ENCODE measurements at regions not wholly inside any gene's neighbourhood (a gene's known extent, or its start where the extent isn't known, plus 50 kb on each side); places are given as distances from the start of the nearest gene placed in this dataset.

DNA sequence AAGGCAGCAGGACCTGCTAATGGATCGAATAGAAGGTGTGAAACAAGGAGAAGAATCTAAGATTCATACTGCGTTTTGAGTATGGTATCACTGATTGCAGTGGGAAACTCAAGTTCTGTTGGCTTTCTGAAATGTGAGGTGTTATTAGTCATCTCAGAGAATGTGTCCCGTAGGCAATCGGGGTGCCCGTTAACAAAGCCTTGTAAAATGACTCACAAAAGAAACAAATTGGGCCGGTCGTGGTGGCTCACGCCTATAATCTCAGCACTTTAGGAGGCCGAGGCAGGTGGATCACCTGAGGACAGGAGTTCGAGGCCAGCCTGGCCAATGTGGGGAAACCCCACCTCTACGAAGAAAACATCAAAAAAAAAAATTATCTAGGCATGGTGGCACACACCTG lies 118.2 kb upstream of the C7orf33 start:
- DNase-seq: no peak

DNA sequence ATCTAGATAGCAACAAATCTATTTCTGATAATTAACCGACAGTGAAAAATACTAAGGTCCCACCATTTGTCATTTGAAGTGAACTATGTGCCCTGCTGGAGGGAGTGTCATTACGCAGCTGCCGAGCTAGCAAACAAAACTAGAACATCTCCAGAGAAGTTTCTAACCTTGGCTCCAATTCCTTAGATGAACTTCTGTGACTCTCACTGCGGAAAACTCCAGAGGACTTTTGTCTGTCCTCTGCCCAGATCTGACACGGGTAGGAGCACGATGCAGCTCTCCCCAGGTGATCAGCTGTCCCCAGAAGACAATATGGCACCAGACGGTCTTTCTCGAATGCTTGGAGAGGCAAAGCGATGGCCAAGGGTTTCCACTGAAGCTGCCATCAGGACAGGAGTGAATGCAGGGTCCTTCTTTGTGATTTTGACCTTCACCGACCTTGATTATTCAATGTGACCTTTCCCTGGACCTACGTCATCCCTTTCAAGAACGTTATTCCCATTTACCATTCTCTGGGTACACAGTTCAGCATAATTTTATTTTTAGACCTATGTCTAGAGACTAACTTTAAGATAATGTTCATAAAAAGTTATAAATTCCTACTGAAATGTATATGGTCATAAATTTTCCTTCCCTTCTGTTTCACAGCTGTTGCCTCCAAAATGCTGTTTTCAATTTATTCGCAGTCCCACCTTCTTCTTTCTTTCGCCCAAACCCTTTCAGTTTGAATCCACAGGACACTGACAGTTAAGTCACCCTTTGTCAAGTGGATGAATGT lies 116.7 kb upstream of the C7orf33 start:
- no peak for DNase-seq

DNA sequence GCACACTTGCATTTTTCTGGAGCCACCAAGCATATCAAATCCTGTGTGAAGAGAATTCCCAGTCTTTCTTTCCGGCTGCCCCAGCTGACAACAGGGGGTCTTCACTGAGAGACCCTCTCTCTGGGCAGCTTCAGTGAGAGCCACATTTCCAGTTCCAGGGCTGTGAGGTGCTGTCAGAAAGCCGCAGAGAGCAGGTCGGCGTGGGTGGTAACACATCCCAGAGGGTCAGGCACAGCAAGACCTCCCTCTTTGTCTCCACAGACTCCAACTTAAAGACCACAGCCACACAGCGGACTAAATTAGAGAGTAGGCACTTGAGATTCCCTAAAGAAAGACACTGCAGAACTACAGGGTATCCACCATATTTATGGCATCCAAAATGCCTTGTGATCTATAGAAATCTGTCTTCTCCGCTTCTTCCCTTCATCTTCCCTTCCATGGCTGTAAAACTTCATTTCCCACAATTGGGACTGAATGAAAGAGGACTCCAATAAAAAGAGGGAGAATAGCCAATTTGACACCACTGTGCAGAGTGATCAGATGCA lies 116.0 kb upstream of the C7orf33 start:
- DNase-seq: no peak

DNA sequence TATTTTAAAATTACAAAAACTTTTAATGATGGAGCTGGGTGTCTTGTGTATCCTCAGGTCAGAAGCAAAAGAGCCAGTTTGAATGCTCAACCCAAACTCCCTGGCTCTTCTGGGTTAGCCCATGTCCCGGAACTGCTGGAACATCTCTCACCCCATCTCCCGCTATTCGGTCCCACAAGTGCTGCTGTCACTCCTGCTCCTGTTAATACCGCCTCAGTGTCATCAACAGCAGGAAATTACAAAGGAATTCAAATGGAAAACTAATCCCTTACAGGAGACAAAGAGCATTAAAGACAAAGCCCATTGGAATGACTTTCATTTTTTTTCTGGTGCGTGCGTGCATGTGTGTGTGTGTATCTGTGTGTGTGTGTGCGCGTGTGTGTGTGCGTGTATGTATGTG lies 112.0 kb upstream of the C7orf33 start:
- no peak for DNase-seq

DNA sequence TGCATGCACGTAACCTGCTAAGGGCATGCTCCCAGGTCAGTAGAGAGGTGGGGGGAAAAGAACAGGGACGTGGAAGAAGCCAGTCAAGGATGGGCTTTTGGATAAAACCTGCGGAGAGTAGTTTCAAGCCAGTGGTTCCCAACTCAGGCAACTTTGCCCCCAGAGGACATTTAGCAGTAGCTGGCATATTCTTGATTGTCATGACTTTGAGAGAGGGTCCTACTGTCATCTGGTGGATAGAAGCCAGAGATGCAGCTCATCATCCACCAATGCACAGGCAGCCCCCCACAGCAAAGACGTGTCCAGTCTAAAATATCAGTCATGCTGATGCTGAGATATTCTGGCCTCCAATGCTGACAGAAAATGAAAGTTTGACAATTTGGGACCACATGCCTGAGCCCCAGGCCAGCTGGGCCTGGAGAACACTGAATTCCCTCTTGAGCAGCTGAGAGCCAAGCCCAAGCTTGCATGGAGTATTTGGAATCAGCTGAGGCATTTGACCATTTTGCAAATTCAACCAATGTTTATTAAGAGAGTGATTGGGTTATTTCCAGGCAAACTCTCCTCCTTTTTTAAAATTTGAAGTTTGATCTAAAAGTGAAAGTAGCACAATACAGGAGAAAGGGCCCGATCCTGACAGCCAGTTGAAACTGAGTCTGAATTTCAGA lies 110.0 kb upstream of the C7orf33 start:
- no peak for DNase-seq

DNA sequence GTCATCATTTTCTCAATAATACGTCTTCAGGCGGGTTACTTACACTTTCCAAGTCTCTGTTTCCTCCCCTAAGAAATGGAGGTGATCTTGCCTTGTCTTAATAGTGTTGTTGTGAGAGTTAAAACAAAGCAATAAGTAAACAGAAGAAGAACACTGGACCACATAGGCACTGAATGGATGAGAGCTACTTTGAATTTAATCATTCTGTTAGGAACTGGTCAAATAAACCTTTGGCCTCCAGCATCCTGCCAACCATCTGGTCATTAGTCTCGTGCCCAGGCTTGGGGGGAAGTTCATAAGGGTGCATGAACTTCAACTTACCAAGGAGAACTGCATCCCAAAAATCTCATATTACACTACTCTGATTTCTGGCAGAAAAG lies 109.4 kb upstream of the C7orf33 start:
- DNase-seq: no peak

DNA sequence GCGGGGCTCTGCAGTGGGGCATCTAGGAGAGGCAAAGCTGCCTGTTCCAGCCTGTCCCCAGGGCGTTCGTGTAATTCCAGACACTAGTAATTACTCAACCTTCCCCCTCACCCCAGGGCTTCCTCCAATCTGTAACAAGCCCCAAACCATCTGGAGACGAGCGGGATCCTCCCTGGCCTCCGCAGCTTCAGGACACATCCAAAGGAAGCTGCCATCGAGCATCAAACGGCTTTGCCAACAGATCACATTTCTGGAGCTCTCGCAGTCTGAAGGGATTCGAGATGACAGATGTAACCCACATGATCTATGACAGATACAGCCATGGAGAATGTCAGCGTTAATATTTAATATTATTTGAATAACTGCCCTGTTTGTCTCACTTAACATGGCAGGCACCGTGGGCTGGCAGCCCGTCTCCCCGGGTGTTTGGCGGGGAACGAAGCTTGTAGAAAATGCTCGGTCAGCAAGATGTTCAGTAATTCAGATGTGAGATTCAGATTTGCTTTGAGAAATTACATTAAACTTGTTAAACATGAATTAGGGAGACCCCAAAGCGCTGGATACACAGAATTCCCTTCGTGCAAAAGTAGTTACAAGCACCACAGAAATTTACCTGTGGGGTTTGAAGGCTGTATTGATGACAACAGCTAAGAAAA lies 108.5 kb upstream of the C7orf33 start:
- no peak for DNase-seq

DNA sequence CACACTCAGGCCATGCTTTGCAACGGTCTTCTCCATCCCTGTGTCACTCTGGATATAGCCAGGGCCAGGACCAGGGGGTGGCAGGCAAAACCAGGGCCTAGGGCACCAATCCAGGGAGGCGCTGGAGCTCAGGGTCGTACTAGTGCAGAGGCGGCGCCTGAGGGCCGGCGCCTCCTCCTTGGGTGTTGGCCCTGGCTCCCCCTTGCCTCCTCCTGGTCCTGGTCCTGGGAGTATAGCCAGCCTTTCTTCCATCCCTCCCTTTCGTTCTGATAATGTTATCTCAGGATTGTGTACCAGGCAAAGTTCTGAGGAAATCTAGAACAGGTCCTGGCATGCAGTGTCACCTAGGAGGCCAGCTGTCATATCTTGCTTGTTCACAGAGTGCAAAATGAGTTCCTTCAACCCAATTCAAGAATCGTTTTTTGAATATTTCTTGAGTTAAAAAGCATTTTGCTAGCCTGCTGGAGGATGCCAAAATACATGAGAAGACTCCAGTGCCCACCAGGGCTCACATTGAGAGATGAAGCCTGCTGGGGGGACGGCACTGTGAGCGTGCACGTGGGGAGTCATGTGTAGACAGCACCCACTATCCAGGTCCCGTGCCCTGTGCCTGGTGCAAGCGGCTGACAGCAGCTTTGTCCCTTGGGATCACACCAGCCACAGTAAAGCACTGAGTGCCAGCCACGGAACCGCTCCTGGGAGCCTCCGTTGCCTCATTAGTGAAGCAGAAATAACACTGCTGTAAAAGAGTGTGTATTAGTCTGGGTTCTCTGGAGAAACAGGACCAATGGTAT lies 106.9 kb upstream of the C7orf33 start:
- no peak for DNase-seq

DNA sequence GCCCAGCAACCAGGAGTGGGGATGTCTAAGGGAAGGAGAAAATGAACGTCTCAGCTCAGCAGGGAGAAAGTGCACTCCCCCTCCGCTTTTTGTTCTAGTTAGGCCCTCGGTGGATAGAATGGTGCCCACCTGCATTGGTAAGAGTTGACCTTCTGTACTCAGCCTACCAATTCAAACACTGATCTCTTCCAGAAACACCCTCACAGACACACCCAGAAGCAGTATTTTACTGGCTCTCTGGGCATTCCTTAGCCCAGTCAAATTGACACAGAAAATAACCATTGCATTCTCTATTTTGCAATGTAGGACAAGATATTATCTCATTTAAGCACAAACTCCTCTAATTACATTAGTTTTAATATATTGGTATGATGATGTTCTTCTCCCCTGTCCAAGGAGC lies 106.1 kb upstream of the C7orf33 start:
- DNase-seq: no peak

DNA sequence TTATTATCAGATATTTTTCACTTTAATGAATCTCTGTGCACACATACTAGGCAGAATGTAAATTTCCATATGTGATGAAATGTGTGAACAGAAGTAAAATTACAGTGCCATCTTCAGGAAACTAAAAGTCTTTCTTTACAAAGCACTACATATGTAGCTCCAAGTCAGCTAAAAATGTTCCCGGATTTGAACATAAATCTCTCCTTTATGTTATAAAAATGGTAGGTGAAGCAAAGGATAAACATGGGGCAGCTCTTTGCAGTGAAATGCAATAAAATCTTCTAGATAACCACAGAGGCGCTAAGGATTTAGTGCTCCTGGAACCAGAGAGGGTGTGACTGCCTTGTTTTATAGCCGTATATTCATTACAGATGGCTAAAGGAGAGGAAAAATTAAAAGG lies 104.9 kb upstream of the C7orf33 start:
- DNase-seq: no peak

DNA sequence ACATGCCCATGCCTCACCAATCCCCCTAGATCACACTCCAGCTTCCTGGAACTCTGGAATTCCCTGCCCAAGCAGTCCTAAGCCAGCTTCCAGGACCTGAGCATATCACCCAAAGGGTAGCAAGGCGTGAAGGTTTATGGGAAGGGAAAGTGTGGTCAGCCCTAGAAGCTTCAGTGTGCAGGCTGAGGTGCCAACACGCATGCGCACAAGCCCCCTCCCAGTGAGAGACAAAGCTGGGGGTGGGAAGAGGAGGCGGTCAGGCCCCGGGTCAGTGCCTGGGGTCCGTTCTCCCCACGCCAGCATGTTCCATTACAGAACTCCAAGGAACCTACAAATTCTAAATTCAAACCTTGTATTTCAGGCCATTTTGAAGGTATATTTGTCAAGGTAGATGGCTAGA lies 103.6 kb upstream of the C7orf33 start:
- DNase-seq: no peak

DNA sequence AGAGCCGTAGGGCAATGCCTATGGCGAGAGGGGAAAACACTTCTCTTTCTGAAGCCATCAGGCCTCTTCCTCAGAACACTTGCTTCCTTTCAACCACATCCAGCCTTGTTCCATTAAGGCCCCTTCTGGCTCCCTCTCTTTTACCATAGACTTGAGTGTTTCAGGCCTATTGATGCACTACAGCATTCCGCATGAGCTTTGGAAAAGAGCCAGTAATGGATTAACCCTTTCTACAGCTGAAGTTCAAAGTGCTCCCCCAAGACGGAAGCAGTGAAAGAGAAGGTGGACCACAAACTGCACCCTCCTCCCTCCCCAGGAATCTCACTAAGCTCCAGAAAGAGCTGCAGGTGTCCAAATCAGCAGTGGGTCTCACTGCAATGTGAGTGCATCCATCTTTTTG lies 102.7 kb upstream of the C7orf33 start:
- DNase-seq: no peak

DNA sequence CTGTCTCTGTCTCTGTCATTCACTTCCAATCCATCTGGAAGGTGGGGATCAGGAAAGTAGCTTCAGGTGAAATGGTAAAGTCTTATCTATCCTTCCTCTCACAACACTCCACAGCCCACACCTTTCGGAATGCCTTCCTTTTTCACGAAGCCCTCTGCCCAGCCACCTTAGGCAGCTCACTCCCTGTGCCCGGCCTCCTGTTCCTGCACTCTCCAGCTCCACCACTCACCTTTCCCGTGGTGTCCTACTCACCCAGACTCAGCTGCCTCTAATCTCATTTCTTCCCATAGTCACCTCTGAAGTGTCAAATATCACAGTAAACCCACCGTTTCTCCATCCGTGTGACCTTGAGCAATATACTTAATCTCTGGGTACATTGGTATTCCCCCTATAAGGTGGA lies 100.9 kb upstream of the C7orf33 start:
- no peak for DNase-seq

DNA sequence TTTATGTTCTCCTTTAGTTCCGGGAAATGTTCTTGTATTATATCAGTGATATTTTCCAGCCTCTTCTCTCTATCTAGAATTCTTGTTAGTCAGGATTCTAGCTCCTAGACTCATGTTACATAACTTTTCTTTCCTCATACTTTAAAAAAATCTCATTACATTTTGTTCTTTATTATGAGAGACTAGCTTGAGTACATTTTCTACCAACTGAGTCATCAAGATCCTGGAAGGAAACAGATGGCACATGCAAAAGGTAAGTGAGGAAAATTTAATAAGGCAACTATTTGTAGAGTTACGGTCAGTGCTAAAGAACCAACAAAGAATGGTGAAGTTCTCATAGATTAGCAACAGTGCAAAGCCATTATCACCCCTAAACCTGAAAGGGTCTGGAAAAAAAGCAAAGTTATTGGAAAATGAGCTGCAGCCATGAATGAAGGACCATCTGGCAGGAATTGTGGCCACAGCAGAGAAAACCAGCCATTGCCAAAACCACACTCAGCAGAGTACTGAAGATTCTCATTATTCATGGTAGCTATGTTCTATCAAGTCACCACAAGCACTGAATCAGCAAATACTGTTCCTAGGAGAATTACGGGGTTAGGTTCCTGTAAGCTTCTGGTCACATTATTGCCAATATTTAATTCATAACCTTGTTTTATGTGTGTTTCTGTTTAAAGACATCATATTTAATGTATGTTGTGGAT lies 98.3 kb upstream of the C7orf33 start:
- DNase-seq: no peak

DNA sequence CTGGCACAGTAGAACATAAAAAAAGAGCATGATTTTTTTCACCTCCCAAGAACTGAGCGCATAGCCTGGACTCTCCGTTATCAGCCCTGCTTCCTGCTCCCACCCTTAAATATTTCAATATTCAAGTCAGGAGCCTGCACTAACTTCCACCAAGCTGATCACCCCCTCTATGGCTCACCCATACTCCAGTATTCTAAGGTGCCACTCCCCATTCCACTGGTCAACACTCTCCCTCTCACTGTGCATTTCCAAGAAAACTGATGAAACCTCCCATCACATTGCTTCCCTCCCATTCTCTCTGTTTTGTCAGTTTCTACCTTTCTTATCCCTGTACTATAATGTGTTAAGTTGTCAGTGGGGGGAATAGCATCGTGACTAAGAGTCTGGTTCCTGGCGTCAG lies 95.0 kb upstream of the C7orf33 start:
- no peak for DNase-seq

DNA sequence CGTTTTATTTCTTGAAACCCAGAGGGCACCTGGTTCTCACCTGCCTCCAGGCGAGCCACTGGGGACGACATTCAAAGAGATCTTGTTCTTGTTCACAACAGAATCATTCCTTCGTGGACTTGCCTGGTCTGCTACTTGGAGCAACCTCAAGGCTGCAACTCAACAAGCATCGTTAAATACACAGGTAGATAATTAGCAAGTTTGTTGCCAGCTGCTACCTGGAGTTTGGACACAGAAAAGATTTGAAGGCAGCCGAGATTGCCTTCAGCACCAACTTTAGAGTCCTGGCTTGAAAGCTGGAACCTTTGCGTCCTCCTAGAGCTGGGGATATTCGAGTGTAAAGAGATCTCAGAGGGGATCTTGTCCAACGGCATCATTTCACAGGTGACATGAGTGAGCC lies 89.6 kb upstream of the C7orf33 start:
- DNase-seq: no peak

DNA sequence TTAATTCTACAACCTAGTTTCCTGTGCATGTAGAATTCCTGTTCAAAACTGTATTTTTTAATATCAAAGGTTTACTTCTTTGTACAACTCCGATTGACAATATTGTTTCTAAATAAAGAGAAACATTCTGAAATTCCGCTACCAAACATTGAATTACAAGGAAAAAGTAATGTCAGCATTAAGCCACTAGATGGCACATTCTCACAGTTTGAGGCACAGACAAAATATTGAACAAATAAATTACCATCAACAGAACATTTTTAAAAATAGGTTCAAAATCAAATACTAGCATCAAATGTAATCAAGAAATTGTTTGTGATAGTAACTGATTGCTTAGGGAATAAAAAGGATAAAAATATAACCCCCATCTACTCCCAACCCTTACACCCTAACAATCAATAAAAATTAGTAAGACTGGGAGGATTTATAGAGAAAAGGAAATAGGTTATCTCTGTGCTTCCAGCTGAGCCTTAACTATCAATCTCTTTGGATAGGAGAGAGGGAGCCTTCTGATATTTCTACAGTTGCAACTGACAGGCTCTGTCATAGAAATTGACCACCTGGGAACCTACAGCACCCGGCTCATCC lies 86.6 kb upstream of the C7orf33 start:
- DNase-seq: no peak

DNA sequence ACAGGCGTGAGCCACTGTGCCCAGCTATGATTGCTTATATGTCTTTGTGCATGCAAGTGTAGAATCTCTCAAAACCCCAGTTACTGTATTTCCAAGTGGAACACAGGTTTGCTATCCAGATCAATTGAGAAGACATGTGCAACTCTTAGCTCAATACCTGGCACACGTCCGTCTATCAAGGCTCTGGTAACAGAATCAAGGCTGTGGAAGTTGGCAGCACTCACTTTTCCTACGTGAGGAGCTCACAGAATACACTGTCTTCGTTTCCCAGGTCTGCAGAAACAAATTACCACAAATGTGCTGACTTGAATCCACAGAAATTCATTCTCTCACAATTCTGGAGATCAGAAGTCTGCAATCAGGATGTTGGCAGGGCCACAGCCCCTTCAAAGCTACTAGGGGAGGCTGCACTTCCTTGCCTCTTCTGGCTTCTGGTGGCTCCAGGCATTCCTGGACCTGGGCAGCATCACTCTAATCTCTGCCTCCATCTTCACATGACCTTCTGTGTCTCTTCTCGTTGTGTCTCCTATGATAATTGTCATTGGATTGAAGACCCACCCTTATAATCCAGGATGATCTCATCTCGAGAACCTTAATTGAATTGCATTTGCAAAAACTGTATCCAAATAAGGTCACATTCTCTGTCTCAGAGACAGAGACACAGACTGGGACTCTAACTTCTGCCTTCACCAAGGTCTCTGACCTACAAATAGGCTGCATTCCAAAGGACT lies 84.8 kb upstream of the C7orf33 start:
- DNase-seq: no peak

DNA sequence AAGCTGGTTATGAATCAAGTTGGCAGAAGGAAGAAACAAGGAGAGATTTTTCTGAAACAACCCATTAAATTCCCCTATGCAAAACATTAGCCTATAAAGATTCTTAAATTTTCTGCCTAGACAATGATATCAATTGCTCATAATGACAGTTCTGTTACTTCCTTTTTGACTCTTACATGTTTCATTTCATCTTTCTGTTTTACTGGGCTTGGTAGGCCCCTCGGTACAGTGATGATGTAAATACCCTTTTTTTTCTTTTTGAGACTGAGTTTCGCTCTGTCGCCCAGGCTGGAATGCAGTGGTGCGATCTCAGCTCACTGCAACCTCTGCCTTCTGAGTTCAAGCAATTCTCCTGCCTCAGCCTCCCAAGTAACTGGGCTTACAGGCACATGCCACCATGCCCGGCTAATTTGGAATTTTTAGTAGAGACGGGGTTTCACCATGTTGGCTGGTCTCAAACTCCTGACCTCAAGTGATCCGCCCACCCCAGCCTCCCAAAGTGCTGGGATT lies 83.4 kb upstream of the C7orf33 start:
- peak; percentile 59 for DNase-seq

DNA sequence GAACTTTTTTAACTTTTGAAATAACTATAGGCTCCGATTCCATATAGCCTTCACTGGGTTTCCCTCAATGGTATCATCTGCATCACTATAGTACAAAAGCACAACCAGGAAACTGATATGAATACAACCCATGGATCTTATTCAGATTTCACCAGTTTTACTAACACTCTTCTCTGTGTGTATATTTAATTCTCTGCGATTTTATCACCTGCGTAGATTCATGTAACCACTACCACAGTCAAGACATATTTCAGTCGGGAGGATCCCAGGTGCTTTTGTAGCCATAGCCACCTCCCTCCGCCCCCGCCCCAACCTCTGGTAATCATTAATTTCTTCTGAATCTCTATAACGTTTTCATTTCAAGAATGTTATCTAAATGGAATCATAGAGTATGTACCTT lies 82.8 kb upstream of the C7orf33 start:
- DNase-seq: no peak

DNA sequence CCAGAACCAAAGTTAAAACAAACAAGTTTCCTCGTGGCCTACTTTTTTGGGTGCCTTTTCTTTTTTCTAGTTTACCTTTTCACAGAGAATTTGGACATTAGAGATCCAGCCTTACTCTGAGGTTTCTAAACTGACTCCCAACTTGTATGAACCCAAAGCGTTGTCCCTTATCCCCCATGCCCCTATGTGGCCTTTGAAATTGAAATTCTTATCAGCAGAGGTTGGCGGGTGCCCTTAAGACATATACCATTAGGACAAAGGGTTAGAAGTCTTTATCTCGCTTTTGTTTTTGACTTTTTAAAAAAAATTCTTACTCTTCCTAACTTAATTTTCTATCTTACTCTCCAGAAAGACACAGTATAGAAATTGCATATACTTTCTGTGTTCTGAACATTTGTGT lies 76.3 kb upstream of the C7orf33 start:
- no peak for DNase-seq
